ENCODE measurements at regions not wholly inside any gene's neighbourhood (a gene's known extent, or its start where the extent isn't known, plus 50 kb on each side); places are given as distances from the start of the nearest gene placed in this dataset.

DNA sequence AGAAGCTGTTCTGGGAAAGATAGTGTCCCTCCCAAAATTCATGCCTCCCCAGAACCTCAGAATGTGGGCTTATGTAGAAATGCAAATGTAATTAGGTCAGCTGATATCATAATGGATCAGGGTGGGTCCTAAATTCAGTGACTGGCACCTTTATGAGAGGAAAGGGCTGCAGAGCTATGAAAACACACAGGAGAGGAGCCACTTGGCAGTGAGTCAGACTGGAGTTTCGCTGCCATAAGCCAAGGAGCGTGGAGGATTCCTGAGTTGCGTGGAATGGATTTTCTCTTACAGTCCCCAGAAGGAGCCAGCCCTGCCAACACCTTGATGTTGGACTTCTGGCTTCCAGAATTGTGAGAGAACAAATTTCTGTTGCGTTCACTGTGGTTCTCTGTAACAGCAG, 249.8 kb upstream of the PMEPA1 start:
- TF ChIP-seq, protein P1, sequence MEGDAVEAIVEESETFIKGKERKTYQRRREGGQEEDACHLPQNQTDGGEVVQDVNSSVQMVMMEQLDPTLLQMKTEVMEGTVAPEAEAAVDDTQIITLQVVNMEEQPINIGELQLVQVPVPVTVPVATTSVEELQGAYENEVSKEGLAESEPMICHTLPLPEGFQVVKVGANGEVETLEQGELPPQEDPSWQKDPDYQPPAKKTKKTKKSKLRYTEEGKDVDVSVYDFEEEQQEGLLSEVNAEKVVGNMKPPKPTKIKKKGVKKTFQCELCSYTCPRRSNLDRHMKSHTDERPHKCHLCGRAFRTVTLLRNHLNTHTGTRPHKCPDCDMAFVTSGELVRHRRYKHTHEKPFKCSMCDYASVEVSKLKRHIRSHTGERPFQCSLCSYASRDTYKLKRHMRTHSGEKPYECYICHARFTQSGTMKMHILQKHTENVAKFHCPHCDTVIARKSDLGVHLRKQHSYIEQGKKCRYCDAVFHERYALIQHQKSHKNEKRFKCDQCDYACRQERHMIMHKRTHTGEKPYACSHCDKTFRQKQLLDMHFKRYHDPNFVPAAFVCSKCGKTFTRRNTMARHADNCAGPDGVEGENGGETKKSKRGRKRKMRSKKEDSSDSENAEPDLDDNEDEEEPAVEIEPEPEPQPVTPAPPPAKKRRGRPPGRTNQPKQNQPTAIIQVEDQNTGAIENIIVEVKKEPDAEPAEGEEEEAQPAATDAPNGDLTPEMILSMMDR (IDR thresholded peaks at IDR 0.05) = no peak
- no peak for TF ChIP-seq POLR2A (IDR thresholded peaks at IDR 0.05)

All from breast epithelium (tissue), 3 donors.